ENCODE measurements at regions not wholly inside any gene's neighbourhood (a gene's known extent, or its start where the extent isn't known, plus 50 kb on each side); places are given as distances from the start of the nearest gene placed in this dataset.

DNA sequence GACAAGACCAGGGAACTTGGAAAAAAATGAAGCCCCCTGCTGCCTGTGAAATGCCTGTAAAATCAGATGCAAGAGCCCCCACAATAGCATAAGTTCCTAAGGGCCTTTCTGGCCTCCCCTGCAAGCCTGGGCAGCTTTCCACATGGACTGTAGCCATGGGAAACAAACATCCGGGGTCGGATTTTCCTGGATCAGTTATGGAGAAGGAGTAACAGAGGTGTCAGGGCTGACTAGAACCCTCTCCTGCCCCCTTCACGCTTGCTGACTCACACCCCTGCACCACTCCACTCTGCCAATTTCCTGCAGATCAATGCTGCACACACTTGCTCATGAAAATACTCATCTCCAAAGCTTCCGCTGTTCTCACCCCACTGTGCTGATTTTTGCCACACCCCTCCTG is 258.6 kb downstream of the CBLN1 start:
- peak; percentile 48 for DNase-seq (ENCODE audit: low spot score)

DNA sequence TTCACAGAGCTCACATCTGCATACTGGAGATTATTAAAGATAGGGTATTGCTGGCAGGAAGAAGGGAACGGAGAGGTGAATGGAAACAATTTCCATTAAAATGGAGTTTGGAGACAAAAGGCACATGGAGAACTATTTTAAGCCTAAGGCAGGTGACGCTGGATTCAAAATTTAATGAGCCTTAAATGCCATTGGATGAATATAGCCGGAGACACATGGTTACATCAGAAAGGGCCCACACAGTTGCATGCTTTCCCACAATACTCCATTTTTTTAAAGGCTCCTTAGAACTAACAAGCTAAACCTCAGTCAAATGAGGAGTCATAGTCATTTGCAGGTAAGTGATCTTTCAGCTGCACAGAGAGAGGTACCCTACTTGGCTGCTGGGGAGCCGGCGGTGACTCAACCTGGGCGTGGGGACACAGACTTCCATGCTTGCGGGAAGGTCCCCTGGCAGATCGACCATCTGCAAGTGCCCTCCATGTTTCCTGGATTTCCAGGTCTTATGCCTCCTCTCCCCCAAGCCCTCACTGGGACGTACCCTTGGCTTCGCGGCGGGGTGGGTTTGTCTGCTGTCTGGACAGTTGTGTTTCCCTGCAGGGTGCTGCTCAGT is 259.2 kb downstream of the CBLN1 start:
- DNase-seq (ENCODE audit: low spot score) = no peak

DNA sequence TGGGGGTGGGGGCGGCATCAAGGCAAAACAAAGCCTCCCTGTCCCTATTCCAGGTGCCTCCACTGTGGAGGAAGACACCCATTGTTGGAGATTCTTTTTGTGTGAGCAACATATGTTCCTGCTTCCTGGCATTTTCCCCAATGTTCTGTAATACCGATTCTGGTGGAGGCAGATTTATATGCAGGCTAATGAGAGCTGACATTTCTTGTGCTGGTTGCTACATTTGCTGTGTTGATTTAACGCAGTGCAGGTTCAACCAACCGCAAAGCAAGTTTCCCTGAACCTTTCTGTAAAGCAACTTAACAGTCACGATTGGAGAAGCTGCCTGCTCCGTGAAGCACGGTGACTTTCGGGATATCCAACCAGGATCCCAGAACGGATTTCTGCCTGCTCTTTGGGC is 260.5 kb downstream of the CBLN1 start:
- DNase-seq (ENCODE audit: low spot score) = peak; percentile 35

GRCh38 chr16:49020436-49020835 is 261.2 kb downstream of the CBLN1 start:
- no peak for DNase-seq (ENCODE audit: low spot score)

- no peak for DNase-seq (ENCODE audit: low spot score)
These were observed 261.8 kb downstream of the CBLN1 start for GRCh38 chr16:49019831-49020230.

DNA sequence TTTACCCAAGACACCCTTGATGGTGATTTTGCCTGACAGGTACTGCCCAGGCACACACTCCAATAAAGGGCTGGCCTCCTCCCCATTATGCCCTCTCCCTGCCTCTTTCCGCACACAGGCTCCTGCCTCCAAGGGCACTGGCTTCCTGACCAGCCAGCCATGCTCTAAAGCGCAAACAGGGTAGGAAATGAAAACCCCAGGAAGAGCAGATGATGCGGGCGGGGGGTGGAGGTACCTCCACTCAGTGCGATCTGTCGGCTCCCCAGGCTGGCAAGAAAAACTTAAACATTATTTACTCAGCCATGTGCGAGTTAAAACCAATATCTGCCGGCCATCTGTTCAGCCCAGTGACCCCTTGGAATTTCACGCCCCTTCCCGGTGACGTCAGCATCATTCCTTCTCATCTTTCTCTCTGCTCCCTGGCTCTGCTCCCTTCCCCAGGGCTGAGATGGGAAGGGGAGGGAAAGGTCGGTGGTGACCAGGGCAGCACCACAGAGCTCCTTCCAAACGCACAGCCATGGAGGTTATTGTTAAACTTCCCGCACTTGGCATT is 262.5 kb downstream of the CBLN1 start:
- no peak for DNase-seq (ENCODE audit: low spot score)

- DNase-seq (ENCODE audit: low spot score) = no peak
These were observed 263.2 kb downstream of the CBLN1 start for GRCh38 chr16:49018259-49018931.

DNA sequence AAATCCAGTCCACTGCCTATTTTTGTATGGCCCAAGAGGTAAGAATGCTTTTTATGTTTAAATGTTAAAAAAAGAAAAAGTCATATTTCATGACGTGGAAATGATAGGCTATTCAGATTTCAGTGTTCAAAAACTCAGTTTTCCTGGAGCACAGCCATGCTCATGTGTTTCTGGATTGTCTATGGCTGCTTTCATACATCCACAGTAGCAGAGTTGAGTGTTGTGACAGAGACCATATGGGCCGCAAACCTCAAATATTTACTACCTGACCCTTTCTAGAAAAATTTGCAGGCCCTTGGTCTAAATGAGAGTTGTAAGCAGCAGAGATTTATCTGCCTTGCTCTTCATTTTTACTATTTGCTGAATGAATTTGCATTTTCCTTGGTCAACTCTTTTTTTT is 264.1 kb downstream of the CBLN1 start:
- no peak for DNase-seq (ENCODE audit: low spot score)

- no peak for DNase-seq (ENCODE audit: low spot score)
These were observed 265.2 kb downstream of the CBLN1 start for GRCh38 chr16:49016461-49016860.

GRCh38 chr16:49015225-49015592 is 266.4 kb downstream of the CBLN1 start:
- DNase-seq (ENCODE audit: low spot score) = no peak

DNA sequence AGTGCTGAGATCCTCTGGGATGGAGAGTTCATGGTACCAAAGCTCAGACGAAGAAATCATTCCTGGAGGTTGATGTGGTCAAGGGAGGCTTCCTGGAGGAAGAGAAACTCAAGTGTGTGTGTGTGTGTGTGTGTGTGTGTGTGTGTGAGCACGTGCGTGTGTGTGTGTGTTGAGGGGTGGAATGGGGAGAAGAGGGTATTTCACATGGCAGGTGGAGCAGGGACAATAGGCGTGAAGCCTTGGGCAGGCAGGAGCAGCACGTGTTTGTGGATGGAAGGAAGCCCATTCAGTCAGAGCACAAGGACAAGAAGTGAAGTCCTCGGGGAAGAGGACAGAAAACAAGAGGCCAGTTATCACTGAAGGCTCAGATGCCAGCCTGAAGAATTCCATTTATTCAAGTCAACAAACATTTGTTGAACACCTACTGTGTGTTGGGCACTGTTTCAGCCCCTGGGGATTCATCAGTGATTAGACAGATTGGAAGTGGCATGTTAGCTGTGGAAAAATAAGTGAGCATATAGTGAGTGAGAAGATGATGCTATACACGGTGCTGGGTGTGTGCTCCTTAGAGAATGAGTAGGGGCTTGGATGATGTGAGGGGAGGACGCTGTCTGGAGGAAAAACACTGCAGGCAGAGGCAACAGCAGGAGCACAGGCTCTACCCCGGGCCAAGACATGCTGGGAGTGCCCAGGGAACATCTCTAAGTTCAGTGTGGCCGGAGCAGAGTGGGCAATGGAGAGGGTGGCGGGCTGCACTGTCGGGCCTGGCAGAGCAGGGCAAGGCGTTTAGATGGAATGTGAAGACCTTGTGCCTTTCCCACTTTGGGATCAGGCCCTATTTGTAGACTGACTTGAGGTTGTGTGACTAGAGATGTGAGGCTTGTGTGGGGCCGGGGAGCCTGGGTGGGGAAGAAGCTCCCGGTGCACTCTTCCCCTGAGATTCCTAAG is 267.1 kb downstream of the CBLN1 start:
- no peak for DNase-seq (ENCODE audit: low spot score)

DNA sequence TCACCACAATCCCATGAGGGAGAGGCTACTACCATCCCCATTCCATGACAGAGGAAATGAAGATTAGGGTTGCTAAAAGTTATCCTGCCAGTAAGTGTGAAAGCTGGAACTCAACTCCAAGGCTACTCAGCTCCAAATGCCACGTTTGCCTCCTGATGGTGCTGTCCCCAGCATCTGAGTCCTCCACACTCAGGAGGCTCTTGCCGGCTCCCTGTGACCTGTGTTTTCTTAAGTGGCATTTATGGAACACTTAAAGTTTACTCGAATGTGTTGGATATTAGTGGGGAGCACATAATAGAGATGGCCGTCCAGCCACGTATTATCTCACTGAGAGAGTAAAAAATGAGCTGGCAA is 267.9 kb downstream of the CBLN1 start:
- DNase-seq (ENCODE audit: low spot score) = no peak

GRCh38 chr16:49012961-49013726 is 268.5 kb downstream of the CBLN1 start:
- DNase-seq (ENCODE audit: low spot score) = no peak

DNA sequence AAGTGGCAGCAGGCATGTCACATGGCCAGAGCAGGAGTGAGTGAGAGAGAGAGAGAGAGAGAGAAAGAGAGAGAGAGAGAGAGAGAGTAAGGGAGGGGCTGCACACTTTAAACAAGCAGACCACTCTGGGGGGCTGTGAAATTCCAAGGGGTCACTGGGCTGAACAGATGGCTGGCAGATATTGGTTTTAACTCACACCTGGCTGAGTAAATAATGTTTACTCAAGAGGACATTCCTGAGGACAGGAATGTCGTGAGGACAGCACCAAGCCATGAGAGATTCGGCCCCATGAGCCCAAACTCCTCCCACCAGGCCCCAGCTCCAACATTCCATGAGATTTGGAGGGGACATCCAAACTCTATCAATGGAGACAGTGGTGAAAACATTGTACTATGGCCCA is 269.7 kb downstream of the CBLN1 start:
- no peak for DNase-seq (ENCODE audit: low spot score)

GRCh38 chr16:49010879-49011278 is 270.8 kb downstream of the CBLN1 start:
- no peak for DNase-seq (ENCODE audit: low spot score)

DNA sequence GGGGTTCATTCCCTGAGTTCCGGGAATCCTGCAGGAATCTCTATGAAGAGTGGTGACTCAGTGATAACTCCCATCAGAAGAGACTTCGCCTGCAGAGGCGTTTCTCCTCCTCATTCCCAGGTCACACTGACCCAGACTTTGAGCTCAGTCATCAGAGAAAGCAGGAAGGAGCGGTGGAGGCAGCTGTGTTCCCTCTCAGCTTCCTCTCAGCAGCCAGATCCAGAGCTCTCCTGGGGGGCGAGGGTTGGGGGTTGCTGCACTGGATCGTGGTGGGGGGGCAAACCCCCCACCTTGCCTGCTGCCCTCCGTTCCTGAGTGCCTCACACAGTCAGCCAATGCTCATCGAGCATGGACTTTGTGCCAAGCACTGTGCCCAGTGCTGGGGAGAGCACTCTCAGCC is 271.2 kb downstream of the CBLN1 start:
- DNase-seq (ENCODE audit: low spot score) = no peak

DNA sequence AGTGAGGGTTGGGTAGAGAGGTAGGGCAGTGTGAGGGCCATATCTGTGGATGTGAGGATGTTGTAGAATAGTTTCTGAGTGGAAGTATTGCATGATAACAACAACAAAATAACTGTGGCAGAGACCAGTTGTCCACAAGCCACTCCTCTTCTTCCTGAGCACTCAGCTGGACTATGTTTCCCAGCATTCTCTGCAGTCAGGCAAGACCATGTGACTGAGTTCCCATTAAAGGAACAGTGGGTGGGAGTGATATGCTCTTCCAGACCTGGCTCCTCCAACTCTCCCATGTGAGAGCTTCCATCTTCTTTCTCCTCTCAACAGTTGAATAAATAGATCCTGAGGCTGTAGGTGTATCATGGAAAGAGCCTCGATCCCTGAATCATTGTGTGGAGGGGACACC is 272.4 kb downstream of the CBLN1 start:
- no peak for DNase-seq (ENCODE audit: low spot score)

DNA sequence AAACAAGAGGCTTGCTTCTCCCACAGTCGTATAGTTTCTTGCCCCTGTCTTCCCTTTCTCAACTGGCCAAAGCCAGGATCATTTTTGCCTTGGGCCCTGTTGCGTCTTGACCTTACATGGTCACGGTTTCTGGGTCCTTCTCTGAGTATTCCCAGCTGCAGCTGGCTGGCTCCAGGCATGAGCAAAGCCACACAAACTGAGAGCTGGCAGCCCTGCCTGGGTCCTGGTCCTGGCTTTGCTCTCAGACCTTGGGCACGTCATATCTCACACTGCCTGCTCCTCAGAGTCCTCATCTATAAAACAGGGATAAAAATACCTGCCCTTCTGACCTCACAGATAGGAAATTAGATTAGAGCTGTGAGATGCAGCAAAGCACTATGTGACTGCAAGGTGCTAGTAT is 277.6 kb downstream of the CBLN1 start:
- no peak for DNase-seq (ENCODE audit: low spot score)

- no peak for DNase-seq (ENCODE audit: low spot score)
These were observed 278.6 kb downstream of the CBLN1 start for GRCh38 chr16:49003022-49003421.

DNA sequence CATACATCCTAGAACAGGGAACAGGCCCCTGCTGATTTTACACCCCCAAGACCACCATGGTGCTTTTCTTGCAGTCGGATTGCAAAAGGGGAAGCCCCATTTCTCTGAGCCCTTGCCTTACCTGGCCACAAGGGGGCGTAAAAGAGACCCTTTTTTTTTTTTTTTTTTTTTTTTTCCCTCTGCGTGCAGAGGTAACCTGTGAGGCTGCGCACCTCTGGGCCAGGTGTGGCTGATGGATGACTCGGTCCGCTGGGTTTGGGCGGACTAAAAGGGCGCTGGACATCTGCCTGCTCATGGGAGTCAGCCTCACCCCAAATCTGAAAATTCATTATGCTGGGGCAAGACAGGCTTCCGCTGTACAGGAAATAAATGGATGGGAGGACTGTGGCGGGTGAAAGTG is 281.0 kb downstream of the CBLN1 start:
- no peak for DNase-seq (ENCODE audit: low spot score)

- DNase-seq (ENCODE audit: low spot score) = no peak
These were observed 282.1 kb downstream of the CBLN1 start for GRCh38 chr16:48999508-48999907.

- no peak for DNase-seq (ENCODE audit: low spot score)
These were observed 282.6 kb downstream of the CBLN1 start for GRCh38 chr16:48999044-48999443.
